ENCODE measurements at regions not wholly inside any gene's neighbourhood (a gene's known extent, or its start where the extent isn't known, plus 50 kb on each side); places are given as distances from the start of the nearest gene placed in this dataset.

- no peak for DNase-seq (ENCODE audit: low read depth)
Observed at GRCh38 chr16:80418517-80419355, 122.1 kb upstream of the DYNLRB2 start.

GRCh38 chr16:80417706-80418271, 123.0 kb upstream of the DYNLRB2 start:
- no peak for DNase-seq (ENCODE audit: low read depth)

DNA sequence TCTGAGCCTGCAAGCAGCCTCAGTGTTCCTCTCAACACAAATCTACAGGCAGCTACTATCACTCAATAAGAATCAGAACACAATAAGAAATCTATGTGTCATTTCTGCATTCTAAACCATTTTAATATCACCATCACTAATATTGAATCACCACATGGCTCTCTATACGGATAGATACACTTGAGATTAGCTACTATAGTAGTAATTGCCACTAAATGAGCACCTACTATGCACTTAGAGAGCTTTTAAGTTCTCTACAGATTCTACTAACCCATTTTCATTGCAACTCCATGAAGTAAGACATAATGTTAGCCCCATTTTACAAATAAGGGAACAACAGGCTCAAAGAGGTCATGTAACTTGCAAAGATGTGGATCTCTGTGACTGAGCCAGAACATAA, 132.8 kb upstream of the DYNLRB2 start:
- no peak for DNase-seq (ENCODE audit: low read depth)

- no peak for DNase-seq (ENCODE audit: low read depth)
Observed at GRCh38 chr16:80407265-80407987, 133.4 kb upstream of the DYNLRB2 start.

- DNase-seq (ENCODE audit: low read depth): no peak
Observed at GRCh38 chr16:80404847-80405246, 135.9 kb upstream of the DYNLRB2 start.

DNA sequence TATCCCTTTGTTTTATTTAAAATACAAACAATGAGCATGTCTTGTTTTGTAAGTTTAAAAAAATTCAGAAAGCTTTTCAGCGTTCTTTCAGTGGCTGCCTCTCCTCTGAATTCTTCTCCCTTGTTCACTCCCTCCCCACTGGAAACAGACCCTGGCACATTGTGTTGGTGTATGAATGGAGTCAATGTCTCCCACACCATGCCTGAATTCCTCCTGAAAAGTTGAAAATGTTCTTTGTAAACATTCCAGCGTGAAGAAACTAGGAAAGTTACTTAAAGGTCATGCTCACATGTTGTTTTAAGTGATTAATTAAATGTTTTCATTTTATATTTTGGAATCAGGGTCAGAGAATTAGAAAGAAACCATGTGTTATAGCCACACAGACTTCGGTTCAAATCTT, 136.9 kb upstream of the DYNLRB2 start:
- DNase-seq (ENCODE audit: low read depth): no peak

GRCh38 chr16:80390871-80391489, 149.8 kb upstream of the DYNLRB2 start:
- DNase-seq (ENCODE audit: low read depth): no peak

- no peak for DNase-seq (ENCODE audit: low read depth)
Observed at GRCh38 chr16:80390046-80390445, 150.7 kb upstream of the DYNLRB2 start.

- DNase-seq (ENCODE audit: low read depth): no peak
Observed at GRCh38 chr16:80389338-80389737, 151.5 kb upstream of the DYNLRB2 start.

DNA sequence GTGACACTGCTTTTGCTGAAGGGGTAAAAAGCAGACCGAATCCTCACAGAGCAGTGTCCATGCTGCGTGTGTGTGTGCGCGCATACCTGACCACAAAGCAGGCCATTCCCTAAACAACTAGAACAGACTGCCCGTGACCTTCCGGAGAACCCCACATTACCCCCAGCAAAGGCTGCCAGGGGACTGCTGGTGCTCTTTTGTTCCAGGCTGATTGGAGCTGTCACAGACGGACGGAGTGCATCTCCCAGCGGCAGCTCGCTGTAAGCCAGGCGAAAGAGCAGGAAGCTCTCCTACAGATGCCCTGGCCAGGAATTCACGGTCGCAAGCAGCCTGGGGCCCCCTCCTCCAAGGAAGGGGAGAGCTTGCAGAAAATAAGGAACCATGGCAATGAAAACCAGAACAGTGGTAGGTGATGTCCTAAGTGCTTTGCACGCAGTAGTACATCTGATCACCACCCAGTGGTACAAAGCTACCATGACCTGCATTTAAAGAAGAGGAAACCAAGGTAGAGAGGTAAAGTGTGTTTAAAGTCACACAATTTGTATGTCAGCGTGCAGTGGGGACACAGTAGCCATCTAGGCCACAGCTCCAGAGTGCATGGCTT, 153.4 kb upstream of the DYNLRB2 start:
- DNase-seq (ENCODE audit: low read depth): no peak

- DNase-seq (ENCODE audit: low read depth): no peak
Observed at GRCh38 chr16:80384862-80385261, 155.9 kb upstream of the DYNLRB2 start.

DNA sequence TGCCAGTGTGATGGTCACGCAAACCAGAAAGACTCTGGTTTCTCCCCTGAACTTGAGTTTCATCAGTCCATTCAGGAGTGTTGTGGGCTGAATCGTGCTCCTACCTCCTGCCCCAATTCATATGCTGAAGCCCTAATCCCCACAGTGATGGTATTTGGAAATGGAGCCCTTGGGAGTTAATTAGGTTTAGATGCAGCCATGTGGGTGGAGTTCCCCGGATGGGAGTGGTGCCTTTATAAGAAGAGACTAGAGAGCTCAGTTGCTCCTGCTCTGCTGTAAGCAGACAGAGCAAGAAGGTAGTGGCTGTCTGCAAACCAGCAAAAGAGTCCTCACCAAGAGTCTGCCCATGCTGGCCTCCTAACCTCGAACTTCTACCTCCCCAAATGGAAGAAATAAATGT, 160.3 kb upstream of the DYNLRB2 start:
- DNase-seq (ENCODE audit: low read depth): no peak

DNA sequence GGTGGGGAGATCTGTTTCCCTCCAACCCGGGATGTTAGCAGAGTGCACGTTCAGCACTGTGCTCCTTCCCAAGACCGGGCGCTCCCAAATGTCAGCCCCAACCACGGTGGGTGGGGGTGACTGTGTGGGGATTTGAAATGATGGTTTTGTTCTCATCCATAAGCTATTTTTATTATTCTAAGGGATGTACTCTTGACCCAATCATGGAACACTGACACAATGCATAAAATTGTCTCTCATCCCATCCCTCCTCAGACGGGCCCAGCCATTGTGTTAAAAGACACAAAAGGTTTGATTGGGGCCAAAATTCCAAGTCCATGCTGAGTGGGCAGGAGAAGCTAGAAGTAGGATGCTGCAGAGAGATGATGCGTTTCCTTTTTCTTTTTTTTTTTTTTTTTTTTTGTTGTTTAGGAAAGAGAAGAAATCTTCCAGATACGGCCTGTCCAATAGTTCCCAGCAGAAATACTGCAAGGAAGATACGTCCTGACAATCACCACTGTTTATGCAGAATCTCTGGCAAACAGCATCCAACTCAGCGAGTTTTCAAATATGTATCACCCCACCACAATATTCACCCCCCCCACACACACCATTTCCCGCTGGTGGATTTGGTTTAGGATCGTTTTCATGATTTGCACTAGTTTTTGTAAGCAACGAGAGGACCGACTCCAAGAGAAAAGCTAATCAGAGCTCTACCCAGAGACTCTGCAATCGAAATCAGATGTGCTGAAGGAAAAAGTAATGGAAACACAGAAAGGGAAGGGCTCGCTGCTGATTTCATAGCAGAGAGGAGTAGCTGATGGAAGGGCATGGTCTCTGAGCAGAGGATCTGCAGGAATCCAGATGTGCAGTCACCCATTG, 163.5 kb upstream of the DYNLRB2 start:
- no peak for DNase-seq (ENCODE audit: low read depth)

DNA sequence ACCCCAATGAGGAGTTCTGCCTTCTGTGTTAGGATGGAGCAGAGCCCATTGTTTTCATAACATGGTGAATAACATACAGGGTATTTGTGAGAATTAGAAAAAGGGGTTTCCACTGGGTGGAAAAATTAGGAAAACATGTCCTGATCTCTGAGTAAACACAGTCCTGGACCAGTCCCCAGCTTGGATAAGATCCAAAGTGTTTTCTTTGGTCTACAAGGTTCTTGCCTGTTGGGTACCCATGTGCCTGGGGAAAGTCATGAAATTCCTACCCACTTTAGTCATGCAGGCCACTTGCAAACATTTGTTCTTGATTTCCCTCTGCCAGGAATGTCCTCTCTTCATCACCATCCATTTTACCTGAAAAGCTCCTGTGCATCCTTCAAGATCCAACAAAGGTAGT, 164.8 kb upstream of the DYNLRB2 start:
- DNase-seq (ENCODE audit: low read depth): peak; percentile 22

DNA sequence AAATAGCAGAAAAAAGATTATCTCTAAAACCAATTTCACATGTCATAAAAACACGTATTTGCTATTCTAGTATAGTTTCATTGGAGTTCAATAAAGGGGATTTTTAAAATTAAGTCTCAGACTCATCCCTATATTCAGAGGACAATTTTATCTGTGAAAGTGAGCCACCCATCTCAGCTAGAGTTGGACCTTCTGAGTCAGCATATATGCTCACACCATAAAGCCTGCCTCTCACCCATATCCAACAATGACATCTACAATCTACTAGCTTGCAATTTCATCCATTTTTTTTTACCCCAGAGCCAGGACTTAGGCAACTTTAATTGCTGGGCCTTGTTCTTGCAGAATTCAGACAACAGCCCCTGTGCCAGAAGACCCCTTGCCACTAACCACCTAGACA, 165.3 kb upstream of the DYNLRB2 start:
- DNase-seq (ENCODE audit: low read depth): no peak

DNA sequence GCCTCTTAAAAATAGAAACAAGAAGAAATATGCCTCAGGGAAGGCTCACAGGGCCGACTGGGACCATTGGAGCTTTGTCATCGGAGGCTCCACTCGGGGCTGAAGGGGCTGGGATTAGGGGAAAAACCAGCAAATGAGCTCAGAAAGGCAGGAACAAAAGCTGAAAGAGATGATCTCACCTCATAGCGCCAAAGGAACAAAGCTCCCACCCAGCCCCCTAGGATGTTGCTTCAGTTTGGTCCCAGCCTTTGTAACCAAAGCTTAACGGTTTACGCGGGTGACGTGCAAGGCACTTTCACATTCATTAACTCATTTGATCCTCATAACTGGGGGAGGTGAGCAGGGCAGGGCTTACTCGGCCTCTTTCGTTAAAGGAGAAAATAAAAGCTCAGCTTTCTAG, 168.5 kb upstream of the DYNLRB2 start:
- no peak for DNase-seq (ENCODE audit: low read depth)

- peak; percentile 50 for DNase-seq (ENCODE audit: low read depth)
Observed at GRCh38 chr16:80369138-80369958, 171.4 kb upstream of the DYNLRB2 start.

GRCh38 chr16:80367037-80367658, 173.6 kb upstream of the DYNLRB2 start:
- DNase-seq (ENCODE audit: low read depth): no peak

GRCh38 chr16:80366023-80366422, 174.8 kb upstream of the DYNLRB2 start:
- DNase-seq (ENCODE audit: low read depth): peak; percentile 42

GRCh38 chr16:80362816-80363215, 178.0 kb upstream of the DYNLRB2 start:
- no peak for DNase-seq (ENCODE audit: low read depth)

Data from Daoy (cell line).